ENCODE measurements at regions not wholly inside any gene's neighbourhood (a gene's known extent, or its start where the extent isn't known, plus 50 kb on each side); places are given as distances from the start of the nearest gene placed in this dataset.

DNA sequence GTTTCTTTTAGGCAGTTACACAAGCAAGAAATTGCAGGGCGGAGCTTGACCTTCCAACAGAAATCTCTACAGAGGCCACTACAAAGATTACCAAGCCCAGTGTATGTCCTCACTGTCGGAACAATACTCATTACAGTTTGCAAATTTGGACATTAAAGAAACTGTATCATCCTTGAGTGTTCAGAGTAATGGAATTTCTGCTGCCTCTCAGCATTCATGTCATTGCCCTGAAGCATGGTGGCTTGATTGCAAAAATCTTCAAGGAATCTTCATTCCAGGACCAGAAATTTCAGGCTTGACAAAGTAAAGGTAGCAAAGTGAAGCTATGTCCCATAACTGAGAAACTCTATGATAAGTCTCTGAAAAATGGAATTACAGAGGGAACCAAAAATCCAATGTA lies 134.6 kb upstream of the MAP3K1 start:
- BruUV-seq (replicated peaks): no TSS peak
- Histone ChIP-seq H3K4me1 (replicated peaks in 1 of 2; ENCODE audit: control insufficient read depth in 2 of 2, insufficient read depth in 2 of 2, low read length in 2 of 2) (no peaks in the 10 kb centered on the region; a peak in 1 of 5 replicates), H3K9ac (ENCODE audit: insufficient read depth in 1 of 2, low read depth in 2 of 2, low read length in 2 of 2) (no peak overlapping the region), H3K36me3 (ENCODE audit: control insufficient read depth, insufficient read depth, low read length) (no peaks in the 10 kb centered on the region), H2AFZ (ENCODE audit: low read depth, low read length) (no peak overlapping the region), H3K9me3 (replicated peaks; ENCODE audit: control insufficient read depth, insufficient read depth, low read depth, low read length) (no peaks in the 10 kb centered on the region), H3K27me3 (ENCODE audit: control insufficient read depth in 2 of 2, insufficient read depth in 2 of 2, low read length in 2 of 2) (peaks cover 0 to 9% of the 10 kb centered on the region in 2 experiments; a peak in 3 of 5 replicates), H4K20me1 (replicated peaks; ENCODE audit: control insufficient read depth, insufficient read depth, low read length) (no peaks in the 10 kb centered on the region), H3K79me2 (ENCODE audit: control insufficient read depth, insufficient read depth, low read length) (no peaks in the 10 kb centered on the region), H3K27ac (ENCODE audit: extremely low read depth, low read depth, low read length) (no peak overlapping the region), H3K4me2 (ENCODE audit: insufficient read depth, low read length) (no peak overlapping the region), H3K9me1 (ENCODE audit: control insufficient read depth, insufficient read depth, low read length) (no peaks in the 10 kb centered on the region), H3K4me3 (no peak overlapping the region)
- TF ChIP-seq, protein P1, sequence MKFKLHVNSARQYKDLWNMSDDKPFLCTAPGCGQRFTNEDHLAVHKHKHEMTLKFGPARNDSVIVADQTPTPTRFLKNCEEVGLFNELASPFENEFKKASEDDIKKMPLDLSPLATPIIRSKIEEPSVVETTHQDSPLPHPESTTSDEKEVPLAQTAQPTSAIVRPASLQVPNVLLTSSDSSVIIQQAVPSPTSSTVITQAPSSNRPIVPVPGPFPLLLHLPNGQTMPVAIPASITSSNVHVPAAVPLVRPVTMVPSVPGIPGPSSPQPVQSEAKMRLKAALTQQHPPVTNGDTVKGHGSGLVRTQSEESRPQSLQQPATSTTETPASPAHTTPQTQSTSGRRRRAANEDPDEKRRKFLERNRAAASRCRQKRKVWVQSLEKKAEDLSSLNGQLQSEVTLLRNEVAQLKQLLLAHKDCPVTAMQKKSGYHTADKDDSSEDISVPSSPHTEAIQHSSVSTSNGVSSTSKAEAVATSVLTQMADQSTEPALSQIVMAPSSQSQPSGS (CRISPR knock-in tag; IDR thresholded peaks at IDR 0.05): no peak
- TF ChIP-seq ZNF707 (CRISPR knock-in tag; conservative IDR thresholded peaks at IDR 0.05) (no peak), PURB (CRISPR knock-in tag; IDR thresholded peaks at IDR 0.05; ENCODE audit: low read depth) (no peak)
- TF ChIP-seq, protein P2, sequence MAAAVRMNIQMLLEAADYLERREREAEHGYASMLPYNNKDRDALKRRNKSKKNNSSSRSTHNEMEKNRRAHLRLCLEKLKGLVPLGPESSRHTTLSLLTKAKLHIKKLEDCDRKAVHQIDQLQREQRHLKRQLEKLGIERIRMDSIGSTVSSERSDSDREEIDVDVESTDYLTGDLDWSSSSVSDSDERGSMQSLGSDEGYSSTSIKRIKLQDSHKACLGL (CRISPR knock-in tag; IDR thresholded peaks at IDR 0.05; ENCODE audit: borderline replicate concordance, poor library complexity, severe bottlenecking): no peak
- TF ChIP-seq, protein P3, sequence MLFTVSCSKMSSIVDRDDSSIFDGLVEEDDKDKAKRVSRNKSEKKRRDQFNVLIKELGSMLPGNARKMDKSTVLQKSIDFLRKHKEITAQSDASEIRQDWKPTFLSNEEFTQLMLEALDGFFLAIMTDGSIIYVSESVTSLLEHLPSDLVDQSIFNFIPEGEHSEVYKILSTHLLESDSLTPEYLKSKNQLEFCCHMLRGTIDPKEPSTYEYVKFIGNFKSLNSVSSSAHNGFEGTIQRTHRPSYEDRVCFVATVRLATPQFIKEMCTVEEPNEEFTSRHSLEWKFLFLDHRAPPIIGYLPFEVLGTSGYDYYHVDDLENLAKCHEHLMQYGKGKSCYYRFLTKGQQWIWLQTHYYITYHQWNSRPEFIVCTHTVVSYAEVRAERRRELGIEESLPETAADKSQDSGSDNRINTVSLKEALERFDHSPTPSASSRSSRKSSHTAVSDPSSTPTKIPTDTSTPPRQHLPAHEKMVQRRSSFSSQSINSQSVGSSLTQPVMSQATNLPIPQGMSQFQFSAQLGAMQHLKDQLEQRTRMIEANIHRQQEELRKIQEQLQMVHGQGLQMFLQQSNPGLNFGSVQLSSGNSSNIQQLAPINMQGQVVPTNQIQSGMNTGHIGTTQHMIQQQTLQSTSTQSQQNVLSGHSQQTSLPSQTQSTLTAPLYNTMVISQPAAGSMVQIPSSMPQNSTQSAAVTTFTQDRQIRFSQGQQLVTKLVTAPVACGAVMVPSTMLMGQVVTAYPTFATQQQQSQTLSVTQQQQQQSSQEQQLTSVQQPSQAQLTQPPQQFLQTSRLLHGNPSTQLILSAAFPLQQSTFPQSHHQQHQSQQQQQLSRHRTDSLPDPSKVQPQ (CRISPR knock-in tag; IDR thresholded peaks at IDR 0.05; ENCODE audit: borderline replicate concordance): no peak
- TF ChIP-seq, protein P4, sequence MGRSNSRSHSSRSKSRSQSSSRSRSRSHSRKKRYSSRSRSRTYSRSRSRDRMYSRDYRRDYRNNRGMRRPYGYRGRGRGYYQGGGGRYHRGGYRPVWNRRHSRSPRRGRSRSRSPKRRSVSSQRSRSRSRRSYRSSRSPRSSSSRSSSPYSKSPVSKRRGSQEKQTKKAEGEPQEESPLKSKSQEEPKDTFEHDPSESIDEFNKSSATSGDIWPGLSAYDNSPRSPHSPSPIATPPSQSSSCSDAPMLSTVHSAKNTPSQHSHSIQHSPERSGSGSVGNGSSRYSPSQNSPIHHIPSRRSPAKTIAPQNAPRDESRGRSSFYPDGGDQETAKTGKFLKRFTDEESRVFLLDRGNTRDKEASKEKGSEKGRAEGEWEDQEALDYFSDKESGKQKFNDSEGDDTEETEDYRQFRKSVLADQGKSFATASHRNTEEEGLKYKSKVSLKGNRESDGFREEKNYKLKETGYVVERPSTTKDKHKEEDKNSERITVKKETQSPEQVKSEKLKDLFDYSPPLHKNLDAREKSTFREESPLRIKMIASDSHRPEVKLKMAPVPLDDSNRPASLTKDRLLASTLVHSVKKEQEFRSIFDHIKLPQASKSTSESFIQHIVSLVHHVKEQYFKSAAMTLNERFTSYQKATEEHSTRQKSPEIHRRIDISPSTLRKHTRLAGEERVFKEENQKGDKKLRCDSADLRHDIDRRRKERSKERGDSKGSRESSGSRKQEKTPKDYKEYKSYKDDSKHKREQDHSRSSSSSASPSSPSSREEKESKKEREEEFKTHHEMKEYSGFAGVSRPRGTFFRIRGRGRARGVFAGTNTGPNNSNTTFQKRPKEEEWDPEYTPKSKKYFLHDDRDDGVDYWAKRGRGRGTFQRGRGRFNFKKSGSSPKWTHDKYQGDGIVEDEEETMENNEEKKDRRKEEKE (IDR thresholded peaks at IDR 0.05; ENCODE audit: borderline replicate concordance in 1 of 2, control insufficient read depth in 1 of 2, low read depth in 2 of 2, low read length in 1 of 2): no peak
- peak; percentile 62 for FAIRE-seq
- CTCF ChIA-PET (ENCODE audit: low intra/inter-chr PET ratio): no interaction called here
- WGBS (ENCODE audit: insufficient coverage, low coverage, missing lambda C conversion rate): 14% methylated on average over 2 of the region's 2 CpGs
- in situ Hi-C loops (cut with MboI) (no loop called here), intact Hi-C loops (cut with micrococcal nuclease) (no loop called here)
- no peak for DNase-seq (ENCODE audit: extremely low read depth in 1 of 4, low spot score in 3 of 4)
- no peak for ATAC-seq
- POLR2A ChIA-PET: interaction anchor here (0.6 kb wide), 1 partner anchor 24 kb away, joined by 3 read pairs; no protein-coding TSS in a partner anchor

Data from K562 (cell line).